ENCODE measurements at regions not wholly inside any gene's neighbourhood (a gene's known extent, or its start where the extent isn't known, plus 50 kb on each side); places are given as distances from the start of the nearest gene placed in this dataset.

- DNase-seq (ENCODE audit: low read depth): no peak
These were observed 133.4 kb downstream of the OLFM1 start for GRCh38 chr9:135220601-135221575.

GRCh38 chr9:135221576-135221950, 134.1 kb downstream of the OLFM1 start:
- DNase-seq (ENCODE audit: low read depth): no peak

- no peak for DNase-seq (ENCODE audit: low read depth)
These were observed 134.6 kb downstream of the OLFM1 start for GRCh38 chr9:135221951-135222631.

- no peak for DNase-seq (ENCODE audit: low read depth)
These were observed 135.7 kb downstream of the OLFM1 start for GRCh38 chr9:135222881-135223760.

- no peak for DNase-seq (ENCODE audit: low read depth)
These were observed 136.4 kb downstream of the OLFM1 start for GRCh38 chr9:135223831-135224230.

GRCh38 chr9:135224286-135224877, 136.9 kb downstream of the OLFM1 start:
- no peak for DNase-seq (ENCODE audit: low read depth)

- DNase-seq (ENCODE audit: low read depth): no peak
These were observed 137.6 kb downstream of the OLFM1 start for GRCh38 chr9:135224921-135225541.

GRCh38 chr9:135225619-135226228, 138.3 kb downstream of the OLFM1 start:
- DNase-seq (ENCODE audit: low read depth): no peak

- no peak for DNase-seq (ENCODE audit: low read depth)
These were observed 139.0 kb downstream of the OLFM1 start for GRCh38 chr9:135226369-135227050.

- DNase-seq (ENCODE audit: low read depth): no peak
These were observed 140.3 kb downstream of the OLFM1 start for GRCh38 chr9:135227641-135228251.

- DNase-seq (ENCODE audit: low read depth): no peak
These were observed 141.0 kb downstream of the OLFM1 start for GRCh38 chr9:135228345-135228982.

- no peak for DNase-seq (ENCODE audit: low read depth)
These were observed 141.6 kb downstream of the OLFM1 start for GRCh38 chr9:135228983-135229625.

GRCh38 chr9:135229701-135230385, 142.4 kb downstream of the OLFM1 start:
- no peak for DNase-seq (ENCODE audit: low read depth)

- DNase-seq (ENCODE audit: low read depth): no peak
These were observed 142.9 kb downstream of the OLFM1 start for GRCh38 chr9:135230386-135230765.

- no peak for DNase-seq (ENCODE audit: low read depth)
These were observed 143.5 kb downstream of the OLFM1 start for GRCh38 chr9:135230817-135231520.

- no peak for DNase-seq (ENCODE audit: low read depth)
These were observed 151.8 kb downstream of the OLFM1 start for GRCh38 chr9:135239100-135239768.

GRCh38 chr9:135239769-135240141, 152.3 kb downstream of the OLFM1 start:
- no peak for DNase-seq (ENCODE audit: low read depth)

All from HS-5 (cell line).